Skeletal muscle tissue (tissue), 3 donors: ENCODE measurements at regions not wholly inside any gene's neighbourhood (a gene's known extent, or its start where the extent isn't known, plus 50 kb on each side); places are given as distances from the start of the nearest gene placed in this dataset.
"Not testable (repeated sequence)": the region's sequence is repeated elsewhere in the genome, so short reads cannot be mapped to it uniquely, and the experiment has no call there.

ENCODE experiments used
- H3K27ac ChIP-seq: one replicate; pipeline ENCODE4 v1.7.0; 2013; ENCODE audit warnings: mild to moderate bottlenecking, low read depth, low read length, inconsistent platforms
- H3K27me3 ChIP-seq, 3 donors: one replicate each; pipeline ENCODE4 v1.7.0; 2013; ENCODE audit warnings: low read length in 3 of 3; ENCODE audit not compliant: control insufficient read depth in 3 of 3, insufficient read depth in 3 of 3
- H3K36me3 ChIP-seq, 3 donors: one replicate each; pipeline ENCODE4 v1.7.0; 2013; ENCODE audit warnings: low read length in 3 of 3; ENCODE audit not compliant: control insufficient read depth in 3 of 3, insufficient read depth in 3 of 3
- H3K4me1 ChIP-seq, 3 donors: one replicate each; pipeline ENCODE4 v1.7.0; 2013; ENCODE audit warnings: low read length in 3 of 3, mild to moderate bottlenecking in 3 of 3; ENCODE audit not compliant: control insufficient read depth in 3 of 3, insufficient read depth in 3 of 3
- H3K4me3 ChIP-seq, 3 donors: one replicate each; pipeline ENCODE4 v1.7.0; 2013; ENCODE audit warnings: low read length in 3 of 3
- H3K9ac ChIP-seq, 3 donors: one replicate each; pipeline ENCODE4 v1.7.0; 2013; ENCODE audit warnings: low read length in 3 of 3, mild to moderate bottlenecking in 3 of 3, moderate library complexity in 2 of 3, low read depth in 1 of 3
- H3K9me3 ChIP-seq, 3 donors: one replicate each; pipeline ENCODE4 v1.7.0; 2013; ENCODE audit warnings: low read length in 3 of 3; ENCODE audit not compliant: control insufficient read depth in 3 of 3
- donor health status: Osteomylitis.

DNA sequence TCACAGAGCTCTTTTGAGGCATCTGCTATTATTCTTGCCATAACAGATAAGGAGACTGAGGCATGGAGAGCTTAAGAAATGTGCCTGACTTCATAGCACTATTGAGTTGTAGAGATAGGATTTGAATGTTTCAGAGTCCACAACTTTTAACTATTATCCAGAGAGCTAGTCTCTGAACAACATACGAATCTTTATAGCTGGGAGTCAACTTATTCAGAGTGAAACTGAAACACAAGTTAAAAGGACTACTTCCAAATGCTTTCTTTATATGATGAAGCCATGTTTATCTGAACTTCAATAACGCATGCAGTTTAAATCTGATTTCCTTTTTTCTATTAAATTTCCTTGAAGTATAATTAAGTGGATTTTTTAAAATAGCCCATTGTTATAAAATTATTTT lies 268.8 kb downstream of the IKZF2 start:
- Histone ChIP-seq H3K4me3 (no peak overlapping the region), H3K36me3 (no peaks in the 10 kb centered on the region), H3K4me1 (no peaks in the 10 kb centered on the region), H3K9ac (no peak overlapping the region), H3K27ac (no peak overlapping the region), H3K9me3 (no peaks in the 10 kb centered on the region), H3K27me3 (no peaks in the 10 kb centered on the region)

DNA sequence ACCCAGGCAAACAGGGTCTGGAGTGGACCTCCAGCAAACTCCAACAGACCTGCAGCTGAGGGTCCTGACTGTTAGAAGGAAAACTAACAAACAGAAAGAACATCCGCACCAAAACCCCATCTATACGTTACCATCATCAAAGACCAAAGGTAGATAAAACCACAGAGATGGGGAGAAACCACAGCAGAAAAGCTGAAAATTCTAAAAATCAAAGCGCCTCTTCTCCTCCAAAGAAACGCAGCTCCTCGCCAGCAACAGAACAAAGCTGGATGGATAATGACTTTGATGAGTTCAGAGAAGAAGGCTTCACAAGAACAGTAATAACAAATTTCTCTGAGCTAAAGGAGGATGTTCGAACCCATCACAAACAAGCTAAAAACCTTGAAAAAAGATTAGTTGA lies 274.9 kb downstream of the IKZF2 start:
- not testable (repeated sequence) for H3K4me1 ChIP-seq, H3K9me3 ChIP-seq, H3K9ac ChIP-seq, H3K4me3 ChIP-seq, H3K36me3 ChIP-seq, H3K27ac ChIP-seq, H3K27me3 ChIP-seq

DNA sequence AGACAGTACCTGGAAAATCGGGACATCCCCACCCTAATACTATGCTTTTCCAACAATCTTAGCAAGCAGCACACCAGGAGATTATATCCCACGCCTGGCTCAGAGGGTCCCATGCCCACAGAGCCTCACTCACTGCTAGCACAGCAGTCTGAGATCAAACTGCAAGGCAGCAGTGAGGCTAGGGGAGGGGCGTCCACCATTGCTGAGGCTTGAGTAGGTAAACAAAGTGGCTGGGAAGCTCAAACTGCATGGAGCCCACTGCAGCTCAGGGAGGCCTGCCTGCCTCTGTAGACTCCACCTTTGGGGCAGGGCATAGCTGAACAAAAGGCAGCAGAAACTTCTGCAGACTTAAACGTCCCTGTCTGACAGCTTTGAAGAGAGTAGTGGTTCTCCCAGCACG lies 275.5 kb downstream of the IKZF2 start:
- H3K4me3 ChIP-seq, H3K9ac ChIP-seq, H3K4me1 ChIP-seq, H3K9me3 ChIP-seq, H3K27me3 ChIP-seq, H3K36me3 ChIP-seq, H3K27ac ChIP-seq: not testable (repeated sequence)

DNA sequence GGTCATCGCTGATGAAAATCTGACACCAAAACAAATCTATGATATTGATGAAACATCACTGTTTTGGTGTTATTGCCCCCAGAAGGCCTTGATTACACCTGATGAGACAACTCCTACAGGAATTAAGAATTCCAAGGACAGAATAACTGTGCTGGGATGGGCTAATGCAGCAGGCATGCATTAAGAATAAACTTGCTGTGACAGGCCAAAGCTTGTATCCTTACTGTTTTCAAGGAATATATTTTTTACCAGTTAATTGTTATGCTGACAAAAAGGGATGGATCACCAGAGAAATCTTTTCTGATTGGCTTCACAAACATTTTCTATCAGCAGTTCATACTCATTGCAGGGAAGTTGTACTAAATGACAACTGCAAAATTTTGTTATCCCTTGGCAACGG lies 278.2 kb downstream of the IKZF2 start:
- no peak overlapping the region for H3K4me3 ChIP-seq
- no peaks in the 10 kb centered on the region for H3K27me3 ChIP-seq

DNA sequence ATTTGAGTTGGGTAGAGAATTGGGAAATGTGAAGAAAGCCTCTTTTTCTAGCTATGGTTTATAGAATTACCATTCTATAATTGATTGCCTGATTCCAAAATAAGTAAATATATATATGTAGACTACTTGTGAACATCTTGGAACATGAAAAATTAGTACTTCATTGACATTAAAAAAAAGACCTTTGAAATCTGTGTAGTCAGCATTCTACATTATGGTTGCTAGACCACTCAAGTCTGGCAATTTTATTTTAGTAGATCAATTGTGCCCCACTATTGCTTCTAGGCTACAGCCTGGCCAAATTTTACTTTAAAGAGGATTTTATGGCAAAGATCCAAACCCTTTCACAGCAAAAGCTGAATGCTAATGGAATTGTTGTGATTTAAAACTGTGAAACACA lies 279.8 kb downstream of the IKZF2 start:
- Histone ChIP-seq H3K9ac (no peak overlapping the region), H3K4me1 (no peaks in the 10 kb centered on the region), H3K27me3 (no peaks in the 10 kb centered on the region), H3K9me3 (no peaks in the 10 kb centered on the region), H3K36me3 (no peaks in the 10 kb centered on the region), H3K4me3 (no peak overlapping the region), H3K27ac (no peak overlapping the region)

More for the DNA sequence above, 278.2 kb downstream of the IKZF2 start:
- Histone ChIP-seq H3K4me1 (no peaks in the 10 kb centered on the region), H3K9me3 (no peaks in the 10 kb centered on the region), H3K9ac (no peak overlapping the region), H3K27ac (no peak overlapping the region), H3K36me3 (no peaks in the 10 kb centered on the region)

DNA sequence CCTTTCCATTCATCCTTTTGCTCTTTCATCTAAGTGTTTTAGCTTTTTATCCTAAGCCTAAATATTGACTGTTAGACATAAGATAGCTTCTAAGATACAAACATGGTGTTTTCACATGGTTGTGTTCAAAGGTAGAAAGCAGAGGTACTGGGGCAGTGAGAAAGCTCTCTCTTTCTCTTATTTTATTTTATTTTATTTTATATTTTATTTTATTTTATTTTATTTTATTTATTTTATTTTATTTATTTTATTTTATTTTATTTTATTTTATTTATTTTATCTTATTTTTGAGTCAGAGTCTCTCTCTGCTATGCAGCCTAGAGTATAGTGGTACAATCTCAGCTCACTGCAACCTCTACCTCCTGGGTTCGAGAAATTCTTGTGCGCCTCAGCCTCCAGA lies 287.2 kb downstream of the IKZF2 start:
- H3K4me3 ChIP-seq: no peak overlapping the region
- H3K27me3 ChIP-seq: no peaks in the 10 kb centered on the region
- H3K27ac ChIP-seq: no peak overlapping the region
- H3K36me3 ChIP-seq: no peaks in the 10 kb centered on the region
- peaks cover 4 to 8% (median 8%) of the 10 kb centered on the region in 3 donors for H3K9me3 ChIP-seq
- H3K9ac ChIP-seq: no peak overlapping the region
- H3K4me1 ChIP-seq: no peaks in the 10 kb centered on the region

DNA sequence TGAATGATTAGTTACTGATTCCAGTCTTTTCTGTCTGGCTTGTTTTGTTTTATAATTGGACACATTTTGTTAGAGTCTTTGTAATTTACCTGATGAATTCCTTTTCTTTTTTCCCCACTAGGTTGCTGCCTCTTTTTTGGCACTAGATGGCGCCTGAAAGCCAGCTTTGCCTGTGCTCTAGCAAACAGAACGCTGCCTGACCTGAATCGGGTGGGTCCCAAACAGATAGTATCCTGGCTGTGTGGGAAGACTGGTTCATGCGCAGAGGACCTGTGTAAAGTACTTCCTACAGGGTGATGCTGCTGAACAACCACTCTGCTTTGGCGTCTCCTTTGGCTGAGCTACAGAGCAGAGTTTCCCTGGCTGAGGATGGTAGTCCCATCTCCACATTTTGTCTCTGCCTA lies 288.2 kb downstream of the IKZF2 start:
- no peaks in the 10 kb centered on the region for H3K36me3 ChIP-seq
- H3K27me3 ChIP-seq: no peaks in the 10 kb centered on the region
- no peak overlapping the region for H3K9ac ChIP-seq
- H3K9me3 ChIP-seq: peaks cover 4 to 8% (median 8%) of the 10 kb centered on the region in 3 donors
- H3K4me1 ChIP-seq: no peaks in the 10 kb centered on the region
- peak overlapping the region in 1 of 3 donors; percentile 27 for H3K4me3 ChIP-seq
- H3K27ac ChIP-seq: no peak overlapping the region

DNA sequence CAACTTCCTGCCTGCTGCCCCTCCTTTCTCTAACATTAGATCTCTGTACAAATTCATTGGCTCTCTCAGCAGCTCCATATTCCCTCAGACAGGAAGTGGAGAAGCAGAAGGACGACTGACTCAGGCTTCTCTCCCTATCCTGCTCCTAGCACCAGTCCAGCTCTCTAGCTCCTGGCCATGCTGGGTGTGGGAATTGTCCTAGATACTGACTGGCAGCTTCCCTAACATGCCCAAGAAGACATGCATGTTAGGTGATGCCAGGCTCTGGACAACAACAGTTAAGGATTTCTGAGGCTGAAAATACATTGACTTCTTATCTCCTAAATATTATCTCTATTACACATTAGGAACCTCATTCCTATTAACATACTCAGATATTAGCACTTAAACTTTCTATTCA lies 292.9 kb downstream of the IKZF2 start:
- H3K27ac ChIP-seq: no peak overlapping the region
- H3K27me3 ChIP-seq: no peaks in the 10 kb centered on the region
- no peak overlapping the region for H3K9ac ChIP-seq
- no peak overlapping the region for H3K4me3 ChIP-seq
- H3K4me1 ChIP-seq: no peaks in the 10 kb centered on the region
- peaks cover 4 to 8% (median 5%) of the 10 kb centered on the region in 3 donors for H3K9me3 ChIP-seq
- no peaks in the 10 kb centered on the region for H3K36me3 ChIP-seq

DNA sequence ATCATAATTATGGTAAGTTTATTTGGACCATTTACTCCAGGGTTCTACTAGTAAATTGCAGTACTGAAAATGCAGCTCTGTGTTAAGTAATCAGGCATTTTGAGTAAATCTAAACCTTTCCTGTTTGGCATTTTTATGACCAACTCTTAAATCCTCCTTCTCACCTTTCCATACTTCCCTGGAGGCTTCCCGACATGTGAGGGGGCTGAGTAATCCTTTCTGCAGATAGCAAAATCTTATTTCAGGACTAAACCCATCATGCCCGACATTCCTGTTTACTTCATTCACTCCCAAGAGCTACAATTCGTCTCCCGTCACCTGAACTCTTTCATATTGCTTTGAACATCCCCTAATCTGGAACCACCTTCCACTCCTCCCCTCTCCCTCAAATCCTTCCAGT lies 296.6 kb downstream of the IKZF2 start:
- Histone ChIP-seq H3K27me3 (no peaks in the 10 kb centered on the region), H3K9ac (no peak overlapping the region), H3K4me3 (no peak overlapping the region), H3K27ac (no peak overlapping the region), H3K36me3 (no peaks in the 10 kb centered on the region), H3K4me1 (no peaks in the 10 kb centered on the region), H3K9me3 (no peaks in the 10 kb centered on the region)

DNA sequence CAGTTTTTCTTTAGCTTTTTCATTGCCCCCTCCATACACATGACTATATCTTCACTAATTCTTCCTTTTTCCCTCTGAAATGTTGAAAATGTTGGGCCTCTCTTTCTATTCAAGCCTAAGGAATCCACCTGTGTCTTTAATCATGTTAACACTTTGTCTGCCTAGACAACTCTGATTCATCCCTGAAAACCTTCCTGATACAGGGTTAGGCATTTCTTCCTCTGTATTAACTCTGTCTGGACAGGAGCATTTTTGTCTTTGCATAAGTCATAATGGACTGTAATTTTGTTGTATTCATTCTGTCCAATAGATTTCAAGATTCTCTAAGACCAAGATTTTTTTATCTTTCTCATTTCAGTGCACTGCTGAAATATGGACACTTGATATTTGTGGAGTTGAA lies 297.3 kb downstream of the IKZF2 start:
- no peaks in the 10 kb centered on the region for H3K27me3 ChIP-seq
- no peaks in the 10 kb centered on the region for H3K36me3 ChIP-seq
- no peak overlapping the region for H3K27ac ChIP-seq
- H3K4me1 ChIP-seq: no peaks in the 10 kb centered on the region
- no peak overlapping the region for H3K4me3 ChIP-seq
- no peaks in the 10 kb centered on the region for H3K9me3 ChIP-seq
- H3K9ac ChIP-seq: no peak overlapping the region

DNA sequence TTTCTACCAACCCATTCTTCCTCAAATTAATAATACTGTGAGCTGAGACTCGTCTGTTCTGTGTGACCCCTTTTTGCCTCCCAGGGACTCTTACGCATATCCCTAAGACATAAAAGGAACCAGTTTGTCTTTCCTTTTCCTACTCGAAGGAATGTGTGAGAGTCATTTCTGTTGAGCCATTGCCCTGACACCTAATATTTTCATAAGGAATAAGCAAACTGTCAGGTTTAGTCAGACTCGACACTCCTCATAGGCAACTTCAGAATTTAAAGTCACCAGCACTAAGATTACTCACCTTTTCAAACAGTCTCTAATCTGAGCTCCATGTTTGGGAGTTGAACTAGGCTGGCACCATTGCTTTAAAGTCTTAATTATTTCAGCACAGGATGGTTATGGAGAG lies 305.5 kb downstream of the IKZF2 start:
- no peaks in the 10 kb centered on the region for H3K27me3 ChIP-seq
- H3K9me3 ChIP-seq: no peaks in the 10 kb centered on the region
- H3K27ac ChIP-seq: no peak overlapping the region
- H3K36me3 ChIP-seq: no peaks in the 10 kb centered on the region
- H3K4me3 ChIP-seq: no peak overlapping the region
- H3K9ac ChIP-seq: no peak overlapping the region
- H3K4me1 ChIP-seq: no peaks in the 10 kb centered on the region
